Prostate gland (tissue), 2 donors: ENCODE measurements at regions not wholly inside any gene's neighbourhood (a gene's known extent, or its start where the extent isn't known, plus 50 kb on each side); places are given as distances from the start of the nearest gene placed in this dataset.

Source experiments
- DNase-seq: peaks from one replicate; pipeline ENCODE4 v3.0.0-alpha.2; 2019; ENCODE audit warnings: low spot score
- H3K27ac ChIP-seq, 2 donors: fragments of 200-600 bp; sonication (generic); 2 replicates each; pipeline ENCODE4 v1.5.1; 2017 to 2019
- H3K27me3 ChIP-seq: fragments of 200-600 bp; sonication (generic); replicated peaks from 2 replicates; pipeline ENCODE4 v1.5.1; 2019; ENCODE audit not compliant: insufficient read depth
- H3K36me3 ChIP-seq, 2 donors: fragments of 200-600 bp; sonication (generic); 1 replicate in 1 of 2; 2 replicates in 1 of 2; pipeline versions ENCODE4 v1.5.1 to v1.8.1; 2017 to 2019
- H3K4me1 ChIP-seq: fragments of 200-600 bp; sonication (generic); replicated peaks from 2 replicates; pipeline ENCODE4 v1.5.1; 2019
- H3K4me3 ChIP-seq, 2 donors: fragments of 200-600 bp; sonication (generic); 2 replicates each; pipeline ENCODE4 v1.5.1; 2017 to 2019
- H3K9me3 ChIP-seq: fragments of 200-600 bp; sonication (generic); 2 replicates; pipeline ENCODE4 v1.5.1; 2017
- CTCF ChIP-seq, 4 experiments: fragments of 200-600 bp in 2 of 4; fragments of 450-650 bp in 2 of 4; sonication (generic) in 2 of 4; IDR thresholded peaks; 1 replicate in 3 of 4; 2 replicates in 1 of 4; pipeline ENCODE4 v1.5.1; 2016 to 2019; ENCODE audit warnings: antibody characterized with exemption in 4 of 4, mild to moderate bottlenecking in 2 of 4, moderate library complexity in 2 of 4
- POLR2A ChIP-seq: fragments of 450-650 bp; IDR thresholded peaks from one replicate; pipeline ENCODE4 v1.6.1; 2016; ENCODE audit warnings: antibody characterized with exemption, mild to moderate bottlenecking
- POLR2AphosphoS5 ChIP-seq: sonication (generic); formaldehyde crosslinking; IDR thresholded peaks from one replicate; pipeline ENCODE4 v1.6.1; 2017; ENCODE audit warnings: antibody characterized with exemption
- WGBS: methylation state at CpG from one replicate; pipeline ENCODE4 v1.1.5; 2018; 5-methylcytosine and 5-hydroxymethylcytosine counted together
- intact Hi-C: fragments of 100-400 bp; cut with DNase I; formaldehyde crosslinking; loops from one replicate; pipeline ENCODE4 v1.14.2; 2022

DNA sequence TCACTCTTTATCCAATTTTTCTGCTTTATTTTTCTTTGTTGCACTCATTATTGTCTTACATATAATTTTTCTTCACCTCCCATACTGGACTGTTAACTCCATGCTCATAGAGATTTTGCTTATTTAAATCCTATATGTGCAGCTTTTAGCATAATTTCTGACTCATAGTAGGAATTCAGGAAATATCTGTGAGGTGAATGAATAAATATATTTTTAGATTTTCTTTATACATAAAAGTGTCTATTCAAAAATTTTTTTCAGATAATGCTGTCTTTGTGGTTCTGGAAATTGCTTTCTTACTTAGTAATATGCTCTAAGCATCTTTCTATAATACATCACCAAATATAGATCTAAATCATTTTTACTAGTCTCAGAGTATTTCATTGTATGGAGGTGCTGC, 191.8 kb upstream of the SUCLG2 start:
- Histone ChIP-seq H3K9me3 (no peaks in the 10 kb centered on the region), H3K36me3 (no peaks in the 10 kb centered on the region), H3K27ac (no peak overlapping the region), H3K27me3 (no peaks in the 10 kb centered on the region), H3K4me1 (no peaks in the 10 kb centered on the region), H3K4me3 (no peak overlapping the region)
- TF ChIP-seq POLR2AphosphoS5, result no peak
- intact Hi-C loops, result no loop called here
- no peak for DNase-seq

DNA sequence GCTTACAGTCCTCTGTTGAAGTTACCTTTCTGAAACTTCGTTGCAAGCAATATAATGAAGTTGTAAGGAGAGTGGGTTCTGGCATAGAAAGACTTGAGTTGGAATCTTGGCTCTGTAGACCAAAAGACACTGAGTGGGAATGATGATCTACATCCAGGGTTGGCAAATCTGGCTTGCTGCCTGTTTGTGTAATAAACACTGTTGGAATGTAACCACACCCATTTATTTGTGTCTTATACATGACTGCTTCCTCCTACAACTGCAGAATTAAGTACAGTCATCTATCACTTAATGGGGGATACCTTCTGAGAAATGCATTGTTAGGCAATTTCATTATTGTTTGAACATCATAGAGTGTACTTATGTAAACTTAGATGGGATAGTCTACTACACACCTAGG, 178.4 kb upstream of the SUCLG2 start:
- TF ChIP-seq CTCF (IDR thresholded peaks at IDR 0.05) (no peak), POLR2A (no peak), POLR2AphosphoS5 (no peak)
- DNase-seq, result no peak
- WGBS, result 85% methylated on average over 1 of the region's 1 CpG
- H3K4me3 ChIP-seq, result no peak overlapping the region
- no peaks in the 10 kb centered on the region for H3K9me3 ChIP-seq
- intact Hi-C loops, result no loop called here
- no peaks in the 10 kb centered on the region for H3K4me1 ChIP-seq
- H3K27me3 ChIP-seq, result no peaks in the 10 kb centered on the region
- no peaks in the 10 kb centered on the region for H3K36me3 ChIP-seq
- H3K27ac ChIP-seq, result no peak overlapping the region

DNA sequence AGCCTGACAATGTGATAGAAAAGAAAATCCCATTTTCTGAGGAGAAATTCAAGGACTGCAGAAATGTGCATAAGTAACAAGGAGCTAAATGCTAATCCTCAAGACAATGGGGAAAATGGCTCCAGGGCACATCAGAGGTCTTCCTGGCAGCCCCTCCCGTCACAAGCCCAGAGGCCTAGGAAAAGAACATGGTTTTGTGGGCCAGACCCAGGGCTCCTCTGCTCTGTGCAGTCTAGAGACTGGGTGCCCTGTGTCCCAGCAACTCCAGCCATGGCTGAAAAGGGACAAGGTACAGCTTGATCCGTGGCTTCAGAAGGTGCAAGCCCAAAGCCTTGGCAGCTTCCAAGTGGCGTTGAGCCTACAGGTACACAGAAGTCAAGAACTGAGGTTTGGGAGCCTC, 176.8 kb upstream of the SUCLG2 start:
- no peaks in the 10 kb centered on the region for H3K4me1 ChIP-seq
- DNase-seq, result no peak
- intact Hi-C loops, result no loop called here
- no peaks in the 10 kb centered on the region for H3K36me3 ChIP-seq
- H3K4me3 ChIP-seq, result no peak overlapping the region
- no peaks in the 10 kb centered on the region for H3K9me3 ChIP-seq
- 90% methylated on average over 3 of the region's 3 CpGs for WGBS
- TF ChIP-seq POLR2AphosphoS5, result no peak
- TF ChIP-seq POLR2A, result no peak
- no peak overlapping the region for H3K27ac ChIP-seq
- H3K27me3 ChIP-seq, result no peaks in the 10 kb centered on the region

- TF ChIP-seq POLR2A, result no peak
- no peak for TF ChIP-seq CTCF (IDR thresholded peaks at IDR 0.05)
- no peak for TF ChIP-seq POLR2AphosphoS5
- no peak for DNase-seq
- WGBS, result 81% methylated on average over 1 of the region's 1 CpG
- intact Hi-C loops, result no loop called here
- H3K9me3 ChIP-seq, result no peaks in the 10 kb centered on the region
- H3K27ac ChIP-seq, result no peak overlapping the region
- H3K36me3 ChIP-seq, result no peaks in the 10 kb centered on the region
- no peaks in the 10 kb centered on the region for H3K4me1 ChIP-seq
- H3K4me3 ChIP-seq, result no peak overlapping the region
- H3K27me3 ChIP-seq, result no peaks in the 10 kb centered on the region
Measured at GRCh38 chr3:67828486-67829010, 174.1 kb upstream of the SUCLG2 start.

DNA sequence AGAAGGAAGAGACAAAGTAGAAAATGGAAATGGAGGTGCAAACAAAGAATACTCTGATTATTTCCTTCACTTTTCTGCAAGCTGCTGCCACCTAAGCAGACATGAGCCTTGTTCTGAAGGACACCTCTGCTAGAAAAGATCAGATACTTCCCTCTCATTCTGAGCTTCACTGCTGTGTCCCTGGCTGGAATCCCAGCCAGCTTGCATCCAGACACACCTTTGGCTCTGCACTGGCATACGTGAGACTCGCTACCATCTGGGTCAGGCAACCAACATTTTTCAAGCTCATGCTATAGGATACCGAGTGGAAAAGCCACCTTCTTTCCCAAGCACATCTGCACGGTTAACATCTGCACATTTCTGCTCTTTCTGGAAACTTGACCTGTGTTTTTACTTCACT, 166.7 kb upstream of the SUCLG2 start:
- Histone ChIP-seq H3K27ac (no peak overlapping the region), H3K4me1 (no peaks in the 10 kb centered on the region), H3K27me3 (no peaks in the 10 kb centered on the region), H3K9me3 (no peaks in the 10 kb centered on the region), H3K36me3 (no peaks in the 10 kb centered on the region), H3K4me3 (no peak overlapping the region)
- intact Hi-C loops, result no loop called here
- no peak for DNase-seq
- no peak for TF ChIP-seq POLR2AphosphoS5
- no peak for TF ChIP-seq POLR2A
- no peak for TF ChIP-seq CTCF (IDR thresholded peaks at IDR 0.05)
- WGBS, result 87% methylated on average over 4 of the region's 4 CpGs

GRCh38 chr3:67819447-67819846, 165.0 kb upstream of the SUCLG2 start:
- TF ChIP-seq POLR2AphosphoS5 (no peak), CTCF (IDR thresholded peaks at IDR 0.05) (no peak)

More at GRCh38 chr3:67819447-67819846, 165.0 kb upstream of the SUCLG2 start:
- no peaks in the 10 kb centered on the region for H3K9me3 ChIP-seq
- no peak overlapping the region for H3K27ac ChIP-seq
- no peaks in the 10 kb centered on the region for H3K4me1 ChIP-seq
- 48% methylated on average over 1 of the region's 1 CpG for WGBS
- no peaks in the 10 kb centered on the region for H3K36me3 ChIP-seq
- no peak overlapping the region for H3K4me3 ChIP-seq
- no peak for DNase-seq
- intact Hi-C loops, result no loop called here
- no peaks in the 10 kb centered on the region for H3K27me3 ChIP-seq
